ENCODE measurements at regions not wholly inside any gene's neighbourhood (a gene's known extent, or its start where the extent isn't known, plus 50 kb on each side); places are given as distances from the start of the nearest gene placed in this dataset.

GRCh38 chr5:18461766-18462165, 827.5 kb downstream of the TAF11L14 start:
- H3K27ac Mint-ChIP-seq, result no peak overlapping the region
- Histone ChIP-seq H3K27ac (ENCODE audit: low read depth) (no peak overlapping the region), H3K27me3 (ENCODE audit: insufficient read depth) (no peaks in the 10 kb centered on the region), H3K79me2 (replicated peaks; ENCODE audit: insufficient read depth) (no peaks in the 10 kb centered on the region), H3K4me1 (ENCODE audit: insufficient read depth) (0 out of 2 replicates have a peak, but pooled peaks cover 5% of the 10 kb centered on the region), H3F3A (replicated peaks; ENCODE audit: low read depth) (no peaks in the 10 kb centered on the region), H3K4me2 (no peak overlapping the region), H4K20me1 (replicated peaks; ENCODE audit: insufficient read depth) (no peaks in the 10 kb centered on the region), H3K4me3 (no peak overlapping the region), H3K9me2 (ENCODE audit: insufficient read depth) (no peaks in the 10 kb centered on the region), H2AFZ (no peak overlapping the region), H3K36me3 (ENCODE audit: insufficient read depth) (no peaks in the 10 kb centered on the region)
- no peaks in the 10 kb centered on the region; the same call in 2 of the 3 replicates for H3K4me1 Mint-ChIP-seq
- peaks cover 11% of the 10 kb centered on the region; the same call in 2 of the 3 replicates for H3K9me3 Mint-ChIP-seq
- H3K4me3 Mint-ChIP-seq, result no peak overlapping the region
- ATAC-seq (no peak), DNase-seq (ENCODE audit: low spot score) (no peak)
- TF ChIP-seq POLR2AphosphoS5 (IDR thresholded peaks at IDR 0.05; ENCODE audit: low read depth), result no peak
- H3K27me3 Mint-ChIP-seq (ENCODE audit: insufficient read depth, low read depth, poor library complexity), result peaks cover 3% of the 10 kb centered on the region
- H3K36me3 Mint-ChIP-seq (ENCODE audit: low read depth), result peaks cover 9% of the 10 kb centered on the region

GRCh38 chr5:18465833-18466681, 831.8 kb downstream of the TAF11L14 start:
- Histone ChIP-seq H3K4me3 (no peak overlapping the region), H3K4me2 (no peak overlapping the region), H3K27ac (ENCODE audit: low read depth) (no peak overlapping the region), H3K4me1 (ENCODE audit: insufficient read depth) (0 out of 2 replicates have a peak, but pooled peaks cover 5% of the 10 kb centered on the region), H3K27me3 (ENCODE audit: insufficient read depth) (no peaks in the 10 kb centered on the region), H3F3A (replicated peaks; ENCODE audit: low read depth) (no peaks in the 10 kb centered on the region), H3K9me2 (ENCODE audit: insufficient read depth) (no peaks in the 10 kb centered on the region), H4K20me1 (replicated peaks; ENCODE audit: insufficient read depth) (no peaks in the 10 kb centered on the region), H2AFZ (no peak overlapping the region), H3K36me3 (ENCODE audit: insufficient read depth) (0 out of 2 replicates have a peak, but pooled peaks cover 3% of the 10 kb centered on the region), H3K79me2 (replicated peaks; ENCODE audit: insufficient read depth) (no peaks in the 10 kb centered on the region)
- no peak overlapping the region for H3K4me3 Mint-ChIP-seq
- peaks cover 3% of the 10 kb centered on the region for H3K27me3 Mint-ChIP-seq (ENCODE audit: insufficient read depth, low read depth, poor library complexity)
- peak; percentile 99 for ATAC-seq
- H3K36me3 Mint-ChIP-seq (ENCODE audit: low read depth), result peaks cover under 1% of the 10 kb centered on the region; the same call in 2 of the 3 replicates
- no peaks in the 10 kb centered on the region; the same call in 2 of the 3 replicates for H3K4me1 Mint-ChIP-seq
- DNase-seq (ENCODE audit: low spot score), result peak; percentile 93
- H3K9me3 Mint-ChIP-seq, result peaks cover 2% of the 10 kb centered on the region; the same call in 2 of the 3 replicates
- peak; percentile 96 for TF ChIP-seq CTCF (conservative IDR thresholded peaks at IDR 0.05; ENCODE audit: low read depth in 2 of 2)
- TF ChIP-seq CREB1 (CRISPR knock-in tag; IDR thresholded peaks at IDR 0.05; ENCODE audit: low read depth), result no peak
- TF ChIP-seq JUNB (IDR thresholded peaks at IDR 0.05; ENCODE audit: unreplicated experiment), result no peak
- no peak for TF ChIP-seq EZH2phosphoT487 (IDR thresholded peaks at IDR 0.05; ENCODE audit: unreplicated experiment)
- no peak for TF ChIP-seq EZH2 (IDR thresholded peaks at IDR 0.05; ENCODE audit: low read depth, unreplicated experiment)
- no peak for TF ChIP-seq REST (IDR thresholded peaks at IDR 0.05; ENCODE audit: unreplicated experiment)
- TF ChIP-seq ZNF331 (CRISPR knock-in tag; IDR thresholded peaks at IDR 0.05; ENCODE audit: low read depth), result no peak
- TF ChIP-seq ZNF114 (CRISPR knock-in tag; IDR thresholded peaks at IDR 0.05), result no peak
- no peak overlapping the region for H3K27ac Mint-ChIP-seq
